ENCODE measurements at regions not wholly inside any gene's neighbourhood (a gene's known extent, or its start where the extent isn't known, plus 50 kb on each side); places are given as distances from the start of the nearest gene placed in this dataset.

DNA sequence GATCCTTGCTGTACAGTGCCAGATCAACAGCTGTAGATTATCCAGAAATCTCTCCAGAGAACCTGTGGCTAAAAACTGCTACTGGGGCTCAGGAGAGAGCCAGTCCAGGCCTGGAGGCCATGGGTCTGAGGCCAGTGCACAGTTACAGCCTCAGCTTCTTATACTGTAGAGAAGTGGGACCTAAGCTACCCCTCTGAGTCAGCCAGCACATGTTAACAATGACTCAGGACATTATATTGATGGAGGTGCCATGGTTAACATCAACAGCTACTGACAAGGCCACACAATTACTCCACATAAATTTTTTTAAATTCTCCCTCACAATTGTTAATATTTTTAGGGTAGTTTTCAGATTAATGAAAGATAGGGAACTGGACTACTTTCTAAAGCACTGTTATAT lies 138.5 kb downstream of the RBM26 start:
- no peak for DNase-seq (ENCODE audit: low read depth)

DNA sequence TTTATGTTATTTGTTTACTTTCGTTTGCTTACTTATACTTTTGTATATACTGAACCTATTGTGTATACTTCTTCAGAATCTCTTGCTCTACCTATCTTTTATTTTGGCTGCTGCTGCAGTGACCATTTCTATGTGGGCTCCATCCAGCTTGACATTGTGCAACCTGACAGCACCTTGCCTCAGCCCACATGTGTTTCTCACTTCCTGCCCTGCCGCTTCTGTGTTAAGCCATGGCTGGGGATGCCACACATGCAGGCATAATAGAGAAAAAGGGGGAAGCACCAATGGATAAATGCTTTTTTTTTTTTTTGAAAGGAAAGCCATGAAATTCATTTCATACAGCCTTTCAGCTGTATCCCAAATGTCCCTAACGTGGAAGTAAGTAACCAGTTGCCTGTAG lies 147.6 kb downstream of the RBM26 start:
- no peak for DNase-seq (ENCODE audit: low read depth)

DNA sequence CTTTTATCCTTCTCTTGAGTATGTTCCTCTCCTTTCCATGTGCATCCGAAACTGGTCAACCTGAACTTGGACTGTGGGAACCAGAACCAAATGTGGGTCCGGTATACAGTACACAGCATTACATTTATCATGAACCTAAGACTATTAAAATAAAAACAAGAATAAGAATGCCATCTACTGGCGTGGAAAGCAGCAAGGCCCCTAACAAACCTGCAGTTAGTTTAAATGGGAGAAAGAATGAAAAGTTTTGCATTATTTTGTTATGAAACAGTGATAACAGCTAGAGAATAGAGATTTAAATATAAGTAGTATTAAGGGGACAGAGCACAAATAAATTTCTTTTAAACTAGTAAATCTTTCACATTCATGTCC lies 159.5 kb downstream of the RBM26 start:
- DNase-seq (ENCODE audit: low read depth): no peak

DNA sequence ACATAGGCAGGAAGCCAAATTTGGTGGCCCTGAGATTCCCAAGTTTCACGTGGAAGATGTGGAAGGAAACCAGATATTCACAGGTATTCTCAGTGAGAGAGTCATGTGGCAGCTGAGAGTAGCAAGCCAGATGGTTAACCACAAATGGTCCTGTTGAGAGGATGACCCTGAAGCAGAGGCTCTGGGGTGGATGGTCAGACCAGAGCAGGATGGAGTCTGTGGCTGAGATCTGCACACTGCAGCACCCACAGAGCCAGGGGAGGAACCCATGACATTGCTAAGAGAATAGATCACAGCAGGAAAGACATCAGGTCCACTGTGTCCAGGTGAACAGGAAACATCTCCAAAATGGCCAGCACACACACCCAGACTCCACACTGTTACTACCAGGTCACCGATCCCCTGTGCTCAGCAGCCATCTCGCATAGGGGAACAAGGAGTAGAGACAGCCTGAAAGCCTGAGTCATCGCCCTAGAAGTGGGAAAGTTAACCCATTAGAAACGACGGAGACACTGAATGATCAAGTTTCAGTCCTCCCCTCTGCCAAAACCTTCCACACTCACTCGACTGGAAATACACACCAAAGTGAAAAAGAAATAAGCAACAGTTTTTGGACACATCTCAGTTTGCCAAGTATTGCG lies 160.0 kb downstream of the RBM26 start:
- no peak for DNase-seq (ENCODE audit: low read depth)

DNA sequence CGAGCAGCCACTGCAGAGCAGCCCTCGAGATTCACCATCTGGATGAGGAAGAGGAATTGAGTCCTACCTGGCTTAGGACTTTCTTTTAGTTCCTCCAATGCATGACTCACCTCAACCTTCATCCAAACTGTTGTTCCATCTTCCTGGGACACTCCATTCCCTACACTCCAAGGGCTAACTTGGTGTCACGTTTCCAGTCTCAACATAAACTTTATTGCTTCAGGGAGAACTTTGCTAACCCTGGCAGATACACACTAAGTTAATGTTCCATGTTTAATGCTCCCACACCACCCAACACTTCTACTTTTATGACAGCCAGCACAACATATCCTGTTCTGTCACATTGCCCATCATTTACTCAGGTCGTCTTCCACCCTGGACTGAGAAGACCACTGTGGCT lies 164.4 kb downstream of the RBM26 start:
- DNase-seq (ENCODE audit: low read depth): no peak

GRCh38 chr13:79237981-79238380 lies 168.1 kb downstream of the RBM26 start:
- no peak for DNase-seq (ENCODE audit: low read depth)

DNA sequence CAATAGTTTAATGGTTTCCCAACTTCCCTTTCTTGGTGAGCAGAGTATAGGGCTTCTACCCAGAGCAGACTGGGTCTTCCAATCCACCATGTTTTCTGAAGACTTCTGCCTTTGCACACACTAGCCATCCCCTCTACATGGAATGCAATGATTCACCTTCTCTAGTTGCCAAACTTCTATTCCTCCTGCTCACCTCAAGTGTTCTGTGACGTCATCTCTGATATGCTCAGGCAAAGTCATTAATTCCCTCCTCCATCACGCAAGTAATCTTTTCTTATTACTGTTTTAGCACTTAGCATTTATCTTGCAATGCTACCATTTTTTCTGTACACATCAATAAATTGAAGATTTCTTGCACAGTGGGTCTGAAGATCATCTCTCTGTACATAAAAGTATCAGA lies 174.2 kb downstream of the RBM26 start:
- no peak for DNase-seq (ENCODE audit: low read depth)

GRCh38 chr13:79229761-79230160 lies 176.3 kb downstream of the RBM26 start:
- no peak for DNase-seq (ENCODE audit: low read depth)

GRCh38 chr13:79228972-79229371 lies 177.1 kb downstream of the RBM26 start:
- no peak for DNase-seq (ENCODE audit: low read depth)

DNA sequence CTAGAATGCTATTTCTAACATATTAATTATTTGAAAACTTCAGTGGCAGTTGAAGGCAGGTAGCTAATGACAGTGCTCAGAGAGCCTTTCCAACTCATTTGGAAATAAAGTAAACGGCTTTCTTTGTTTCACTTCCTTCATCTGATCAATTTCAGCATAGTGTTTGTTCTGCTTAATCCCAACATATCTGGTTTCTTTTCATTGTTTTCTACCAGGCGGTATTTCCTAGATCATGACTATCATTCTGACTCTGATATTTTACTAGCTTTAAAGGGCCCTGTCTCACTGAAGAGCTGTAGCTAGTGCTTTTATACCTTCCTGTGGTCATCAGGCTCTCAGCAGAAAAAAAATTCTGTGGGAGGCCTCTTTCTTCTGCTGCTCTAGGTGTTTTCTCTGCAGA lies 178.6 kb downstream of the RBM26 start:
- DNase-seq (ENCODE audit: low read depth): no peak

GRCh38 chr13:79226938-79227337 lies 179.1 kb downstream of the RBM26 start:
- DNase-seq (ENCODE audit: low read depth): no peak

DNA sequence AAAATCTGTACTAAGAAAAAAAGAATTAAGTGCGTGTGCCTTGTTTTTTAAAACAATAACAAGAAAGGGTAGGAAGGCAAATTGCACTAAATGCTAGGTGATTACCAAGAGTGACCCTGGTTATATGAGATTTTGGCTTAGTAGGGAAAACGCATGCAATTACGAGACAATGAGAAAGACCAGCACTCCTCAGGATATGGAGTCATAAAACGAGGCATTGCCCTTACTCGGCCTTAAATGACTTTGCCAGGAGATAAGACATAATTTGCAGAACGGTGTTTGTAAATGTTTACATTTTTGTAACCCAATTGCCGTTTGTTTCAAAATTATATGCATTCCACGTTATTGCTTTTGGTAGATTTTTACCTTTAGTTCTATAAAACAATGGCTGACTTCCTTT lies 179.8 kb downstream of the RBM26 start:
- DNase-seq (ENCODE audit: low read depth): no peak

GRCh38 chr13:79225487-79226232 lies 180.4 kb downstream of the RBM26 start:
- no peak for DNase-seq (ENCODE audit: low read depth)

- DNase-seq (ENCODE audit: low read depth): no peak
These were observed 183.4 kb downstream of the RBM26 start for GRCh38 chr13:79222427-79223205.

- no peak for DNase-seq (ENCODE audit: low read depth)
These were observed 193.9 kb downstream of the RBM26 start for GRCh38 chr13:79212064-79212619.

GRCh38 chr13:79211377-79211776 lies 194.7 kb downstream of the RBM26 start:
- no peak for DNase-seq (ENCODE audit: low read depth)

DNA sequence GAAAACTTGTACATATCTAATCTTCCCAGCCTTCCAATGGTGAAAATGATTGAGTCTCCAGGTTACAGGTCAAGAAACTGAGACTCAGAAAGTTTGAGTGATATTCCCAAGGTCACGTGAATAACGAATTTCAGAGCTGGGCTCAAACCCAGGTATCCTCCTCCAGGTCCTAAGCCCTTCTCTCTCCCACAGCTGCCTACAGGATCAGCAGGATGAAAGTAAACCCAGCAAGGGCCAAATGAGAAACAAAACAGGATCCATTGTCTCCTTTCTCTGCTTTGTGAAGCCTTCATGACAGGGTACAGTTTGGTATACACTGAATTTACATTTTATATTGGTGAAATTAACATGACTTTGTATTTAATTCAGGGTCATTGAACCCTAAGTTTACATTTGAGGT lies 208.1 kb downstream of the RBM26 start:
- no peak for DNase-seq (ENCODE audit: low read depth)

DNA sequence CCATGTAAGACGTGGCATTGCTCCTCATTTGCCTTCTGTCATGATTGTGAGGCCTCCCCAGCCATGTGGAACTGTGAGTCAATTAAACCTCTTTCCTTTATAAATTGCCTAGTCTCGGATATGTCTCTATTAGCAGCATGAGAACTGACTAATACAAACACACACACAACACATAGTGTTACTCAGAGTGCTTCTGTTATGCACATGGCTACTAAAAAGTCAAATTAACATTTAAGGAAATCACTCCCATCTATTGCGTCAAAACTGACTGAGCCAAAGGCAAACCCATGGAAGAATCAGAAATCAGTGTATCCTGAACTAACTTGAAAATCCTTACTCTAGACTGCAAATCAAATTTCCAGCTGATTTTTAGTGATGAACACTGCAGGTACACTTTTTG lies 209.2 kb downstream of the RBM26 start:
- DNase-seq (ENCODE audit: low read depth): no peak

GRCh38 chr13:79196366-79196765 lies 209.7 kb downstream of the RBM26 start:
- DNase-seq (ENCODE audit: low read depth): no peak

- DNase-seq (ENCODE audit: low read depth): no peak
These were observed 211.3 kb downstream of the RBM26 start for GRCh38 chr13:79194727-79195126.

GRCh38 chr13:79194272-79194671 lies 211.8 kb downstream of the RBM26 start:
- peak; percentile 1 for DNase-seq (ENCODE audit: low read depth)

DNA sequence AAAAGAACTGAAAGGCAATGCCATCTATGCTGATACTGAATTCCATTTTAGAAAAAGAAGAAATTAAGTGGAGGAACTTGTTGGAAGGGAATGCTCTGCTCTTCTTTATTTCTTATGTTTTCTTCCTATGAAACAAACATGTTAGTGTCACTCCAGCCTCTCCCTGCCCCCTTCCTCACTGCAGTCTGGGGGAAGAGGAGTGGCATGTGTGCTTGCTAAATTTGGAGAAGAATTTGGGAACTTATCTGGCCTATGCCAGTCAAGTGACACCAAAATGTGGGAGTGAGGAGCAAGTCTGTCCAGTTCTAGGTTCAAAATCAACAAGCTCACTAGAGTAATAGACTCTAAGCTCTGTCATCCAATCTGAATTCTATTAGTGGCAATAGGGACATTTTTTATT lies 214.6 kb downstream of the RBM26 start:
- no peak for DNase-seq (ENCODE audit: low read depth)

DNA sequence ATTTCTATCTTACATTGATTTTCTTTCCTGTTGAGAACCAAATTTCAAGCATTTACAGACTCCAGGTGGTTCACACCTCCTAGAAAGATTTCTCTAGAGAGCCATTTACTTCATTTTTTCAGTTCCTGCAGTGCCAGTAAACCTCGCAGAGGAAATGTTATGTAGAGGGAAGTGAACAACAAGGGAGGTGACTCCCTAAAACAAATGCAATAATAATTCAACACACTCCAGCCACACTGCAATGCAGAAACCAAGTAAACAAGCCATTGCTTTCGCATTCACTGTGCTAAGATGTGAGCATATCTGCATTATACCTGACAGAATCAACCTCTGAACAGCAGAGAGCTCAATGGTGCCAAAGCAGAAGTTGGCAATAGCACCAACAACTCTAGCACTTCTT lies 215.1 kb downstream of the RBM26 start:
- DNase-seq (ENCODE audit: low read depth): no peak

Measured in stimulated activated CD8-positive, alpha-beta memory T cell treated with anti-CD3 and anti-CD28 coated beads, Interleukin-7, amount 100 ng/mL, for 24 hours (primary cell).